GM12878 (cell line): ENCODE measurements at regions not wholly inside any gene's neighbourhood (a gene's known extent, or its start where the extent isn't known, plus 50 kb on each side); places are given as distances from the start of the nearest gene placed in this dataset.

Experiments used
- CBX5 ChIP-seq: sonication (generic); IDR thresholded peaks from 2 replicates; pipeline ENCODE4 v1.6.1; 2016; ENCODE audit warnings: low read depth, moderate library complexity, mild to moderate bottlenecking, inconsistent platforms
- CHD4 ChIP-seq: fragments of 200-600 bp; sonication (generic); IDR thresholded peaks from 2 replicates; pipeline ENCODE4 v1.6.1; 2016; ENCODE audit warnings: mild to moderate bottlenecking
- GABPA ChIP-seq: IDR thresholded peaks from 2 replicates; pipeline ENCODE4 v1.6.1; 2014; ENCODE audit warnings: antibody characterized with exemption, low read depth, mild to moderate bottlenecking, inconsistent platforms
- POLR2A ChIP-seq: IDR thresholded peaks from 2 replicates; pipeline ENCODE4 v1.6.1; 2011; ENCODE audit warnings: low read depth, mild to moderate bottlenecking, low read length
- SP1 ChIP-seq: IDR thresholded peaks from one replicate; pipeline ENCODE4 v1.6.1; 2011; ENCODE audit warnings: low read depth, low read length
- TF ChIP-seq, protein P1 (sequence below): fragments of 450-650 bp; IDR thresholded peaks from 2 replicates; pipeline ENCODE4 v1.6.1; 2017; ENCODE audit warnings: mild to moderate bottlenecking, low read depth, inconsistent platforms; ENCODE audit not compliant: poor library complexity, severe bottlenecking

- TF ChIP-seq GABPA (no peak), CHD4 (no peak), SP1 (no peak), POLR2A (no peak), CBX5 (no peak)
- TF ChIP-seq, protein P1, sequence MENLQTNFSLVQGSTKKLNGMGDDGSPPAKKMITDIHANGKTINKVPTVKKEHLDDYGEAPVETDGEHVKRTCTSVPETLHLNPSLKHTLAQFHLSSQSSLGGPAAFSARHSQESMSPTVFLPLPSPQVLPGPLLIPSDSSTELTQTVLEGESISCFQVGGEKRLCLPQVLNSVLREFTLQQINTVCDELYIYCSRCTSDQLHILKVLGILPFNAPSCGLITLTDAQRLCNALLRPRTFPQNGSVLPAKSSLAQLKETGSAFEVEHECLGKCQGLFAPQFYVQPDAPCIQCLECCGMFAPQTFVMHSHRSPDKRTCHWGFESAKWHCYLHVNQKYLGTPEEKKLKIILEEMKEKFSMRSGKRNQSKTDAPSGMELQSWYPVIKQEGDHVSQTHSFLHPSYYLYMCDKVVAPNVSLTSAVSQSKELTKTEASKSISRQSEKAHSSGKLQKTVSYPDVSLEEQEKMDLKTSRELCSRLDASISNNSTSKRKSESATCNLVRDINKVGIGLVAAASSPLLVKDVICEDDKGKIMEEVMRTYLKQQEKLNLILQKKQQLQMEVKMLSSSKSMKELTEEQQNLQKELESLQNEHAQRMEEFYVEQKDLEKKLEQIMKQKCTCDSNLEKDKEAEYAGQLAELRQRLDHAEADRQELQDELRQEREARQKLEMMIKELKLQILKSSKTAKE, result no peak
Observed at GRCh38 chr5:2187156-2187555, 304.4 kb upstream of the IRX4 start.
